ENCODE measurements at regions not wholly inside any gene's neighbourhood (a gene's known extent, or its start where the extent isn't known, plus 50 kb on each side); places are given as distances from the start of the nearest gene placed in this dataset.

GRCh38 chr1:55423376-55423775 lies 208.2 kb upstream of the USP24 start (continued):
- no peak for TF ChIP-seq RAD51 (IDR thresholded peaks at IDR 0.05; ENCODE audit: borderline replicate concordance)
- TF ChIP-seq IRF2 (CRISPR knock-in tag; IDR thresholded peaks at IDR 0.05), result no peak
- no peak for TF ChIP-seq THAP7 (CRISPR knock-in tag; IDR thresholded peaks at IDR 0.05)
- TF ChIP-seq FUBP1 (CRISPR knock-in tag; IDR thresholded peaks at IDR 0.05; ENCODE audit: borderline replicate concordance), result no peak
- no peak for TF ChIP-seq MAFF (IDR thresholded peaks at IDR 0.05; ENCODE audit: low read depth, low read length)
- no peak for TF ChIP-seq GATAD1 (CRISPR knock-in tag; IDR thresholded peaks at IDR 0.05)
- no peak for TF ChIP-seq ZNF350 (CRISPR knock-in tag; IDR thresholded peaks at IDR 0.05; ENCODE audit: borderline replicate concordance, low read depth)
- no peak for TF ChIP-seq RBM39 (IDR thresholded peaks at IDR 0.05; ENCODE audit: low read depth, low read length, poor library complexity, severe bottlenecking)
- peak; percentile 77 for TF ChIP-seq FOXA3 (CRISPR knock-in tag; IDR thresholded peaks at IDR 0.05)
- TF ChIP-seq FOXP1 (IDR thresholded peaks at IDR 0.05), result no peak
- TF ChIP-seq FOXP1 (CRISPR knock-in tag; IDR thresholded peaks at IDR 0.05), result peak; percentile 42; the same call in 1 of the 2 replicates
- no peak for TF ChIP-seq TMF1 (CRISPR knock-in tag; IDR thresholded peaks at IDR 0.05; ENCODE audit: low read depth)
- no peak for TF ChIP-seq ZNF891 (CRISPR knock-in tag; IDR thresholded peaks at IDR 0.05)
- TF ChIP-seq HNRNPL (IDR thresholded peaks at IDR 0.05; ENCODE audit: low read depth, low read length), result no peak
- TF ChIP-seq SOX13 (IDR thresholded peaks at IDR 0.05), result no peak
- peak in 1 of 2 experiments; percentile 57; a peak in 1 of 4 replicates for TF ChIP-seq SOX13 (CRISPR knock-in tag; conservative IDR thresholded peaks at IDR 0.05 in 1 of 2, IDR thresholded peaks at IDR 0.05 in 1 of 2)
- peak; percentile 54 for TF ChIP-seq ARID5B (CRISPR knock-in tag; IDR thresholded peaks at IDR 0.05)
- no peak for TF ChIP-seq MTA1 (CRISPR knock-in tag; IDR thresholded peaks at IDR 0.05; ENCODE audit: borderline replicate concordance)
- TF ChIP-seq ZNF605 (CRISPR knock-in tag; IDR thresholded peaks at IDR 0.05), result no peak
- peak; percentile 49; the same call in 1 of the 2 replicates for TF ChIP-seq BCL6 (CRISPR knock-in tag; IDR thresholded peaks at IDR 0.05)
- TF ChIP-seq EP300 (IDR thresholded peaks at IDR 0.05; ENCODE audit: low read depth in 2 of 2, low read length in 2 of 2), result peak in 1 of 2 experiments; percentile 53; a peak in 1 of 4 replicates
- no peak for TF ChIP-seq EP300 (CRISPR knock-in tag; IDR thresholded peaks at IDR 0.05; ENCODE audit: borderline replicate concordance)
- no peak for TF ChIP-seq PATZ1 (CRISPR knock-in tag; IDR thresholded peaks at IDR 0.05)
- no peak for TF ChIP-seq KDM6A (CRISPR knock-in tag; IDR thresholded peaks at IDR 0.05; ENCODE audit: low read depth)
- TF ChIP-seq ZNF607 (CRISPR knock-in tag; IDR thresholded peaks at IDR 0.05; ENCODE audit: borderline replicate concordance), result no peak
